ENCODE measurements at regions not wholly inside any gene's neighbourhood (a gene's known extent, or its start where the extent isn't known, plus 50 kb on each side); places are given as distances from the start of the nearest gene placed in this dataset.

GRCh38 chr2:180367815-180368214 lies 360.7 kb upstream of the CWC22 start:
- Histone ChIP-seq H3K36me3 (no peaks in the 10 kb centered on the region), H3K4me1 (no peaks in the 10 kb centered on the region), H3K27me3 (no peaks in the 10 kb centered on the region), H3K4me3 (no peak overlapping the region), H3K27ac (no peak overlapping the region), H3K9me3 (no peaks in the 10 kb centered on the region)
- no peak for ATAC-seq
- intact Hi-C loops (cut with DNase I) = no loop called here
- no peak for DNase-seq
- no peak for TF ChIP-seq CTCF (IDR thresholded peaks at IDR 0.05)

- Histone ChIP-seq H3K4me1 (no peaks in the 10 kb centered on the region), H3K9me3 (no peaks in the 10 kb centered on the region)
Measured at GRCh38 chr2:180366481-180366880, 359.4 kb upstream of the CWC22 start.

GRCh38 chr2:180364719-180365118 lies 357.6 kb upstream of the CWC22 start:
- Histone ChIP-seq H3K36me3 (no peaks in the 10 kb centered on the region), H3K27ac (no peak overlapping the region), H3K27me3 (no peaks in the 10 kb centered on the region), H3K4me3 (no peak overlapping the region), H3K9me3 (no peaks in the 10 kb centered on the region), H3K4me1 (no peaks in the 10 kb centered on the region)
- intact Hi-C loops (cut with DNase I) = no loop called here
- DNase-seq (no peak), ATAC-seq (no peak)
- TF ChIP-seq CTCF (IDR thresholded peaks at IDR 0.05) = no peak

More at GRCh38 chr2:180366481-180366880, 359.4 kb upstream of the CWC22 start:
- TF ChIP-seq CTCF (IDR thresholded peaks at IDR 0.05) = no peak
- no peaks in the 10 kb centered on the region for H3K27me3 ChIP-seq
- H3K36me3 ChIP-seq = no peaks in the 10 kb centered on the region
- ATAC-seq = no peak
- no peak for DNase-seq
- intact Hi-C loops (cut with DNase I) = no loop called here
- no peak overlapping the region for H3K4me3 ChIP-seq
- H3K27ac ChIP-seq = no peak overlapping the region

GRCh38 chr2:180360283-180360618 lies 353.2 kb upstream of the CWC22 start:
- no peaks in the 10 kb centered on the region for H3K9me3 ChIP-seq
- H3K36me3 ChIP-seq = no peaks in the 10 kb centered on the region
- no peak overlapping the region for H3K27ac ChIP-seq
- intact Hi-C loops (cut with DNase I) = no loop called here
- H3K27me3 ChIP-seq = no peaks in the 10 kb centered on the region
- TF ChIP-seq CTCF (IDR thresholded peaks at IDR 0.05) = no peak
- H3K4me1 ChIP-seq = no peaks in the 10 kb centered on the region
- no peak for DNase-seq
- no peak for ATAC-seq
- H3K4me3 ChIP-seq = no peak overlapping the region

- no peak for TF ChIP-seq CTCF (IDR thresholded peaks at IDR 0.05)
- intact Hi-C loops (cut with DNase I) = no loop called here
- H3K4me1 ChIP-seq = no peaks in the 10 kb centered on the region
- H3K9me3 ChIP-seq = no peaks in the 10 kb centered on the region
- no peak overlapping the region for H3K27ac ChIP-seq
- no peaks in the 10 kb centered on the region for H3K27me3 ChIP-seq
- no peak overlapping the region for H3K4me3 ChIP-seq
- peak; percentile 31 for ATAC-seq
- no peak for DNase-seq
- no peaks in the 10 kb centered on the region for H3K36me3 ChIP-seq
Measured at GRCh38 chr2:180359522-180360282, 352.6 kb upstream of the CWC22 start.

- no peaks in the 10 kb centered on the region for H3K36me3 ChIP-seq
- no peaks in the 10 kb centered on the region for H3K4me1 ChIP-seq
- no peak overlapping the region for H3K4me3 ChIP-seq
- no peak for ATAC-seq
- H3K9me3 ChIP-seq = no peaks in the 10 kb centered on the region
- no peaks in the 10 kb centered on the region for H3K27me3 ChIP-seq
- no peak for TF ChIP-seq CTCF (IDR thresholded peaks at IDR 0.05)
- H3K27ac ChIP-seq = no peak overlapping the region
- DNase-seq = no peak
- intact Hi-C loops (cut with DNase I) = no loop called here
Measured at GRCh38 chr2:180358458-180358857, 351.4 kb upstream of the CWC22 start.
